Ascending aorta (tissue), 2 donors: ENCODE measurements at regions not wholly inside any gene's neighbourhood (a gene's known extent, or its start where the extent isn't known, plus 50 kb on each side); places are given as distances from the start of the nearest gene placed in this dataset.
"Not testable (repeated sequence)": the region's sequence is repeated elsewhere in the genome, so short reads cannot be mapped to it uniquely, and the experiment has no call there.

Experiments
- DNase-seq, 2 donors: peaks; one replicate each; pipeline ENCODE4 v3.0.0-alpha.2; 2019; ENCODE audit warnings: low spot score in 2 of 2
- H3K27ac ChIP-seq, 2 donors: fragments of 200-600 bp; sonication (generic); one replicate each; pipeline ENCODE4 v1.5.1; 2016 to 2017; ENCODE audit warnings: mild to moderate bottlenecking in 1 of 2
- H3K27me3 ChIP-seq: fragments of 200-600 bp; sonication (generic); one replicate; pipeline ENCODE4 v1.5.1; 2017
- H3K36me3 ChIP-seq, 2 donors: fragments of 200-600 bp; sonication (generic); one replicate each; pipeline ENCODE4 v1.5.1; 2016
- H3K4me1 ChIP-seq, 2 donors: fragments of 200-600 bp; sonication (generic); one replicate each; pipeline ENCODE4 v1.5.1; 2016 to 2017; ENCODE audit warnings: mild to moderate bottlenecking in 1 of 2
- H3K4me3 ChIP-seq, 2 donors: fragments of 200-600 bp; sonication (generic); one replicate each; pipeline ENCODE4 v1.5.1; 2016 to 2017; ENCODE audit warnings: mild to moderate bottlenecking in 1 of 2
- H3K9me3 ChIP-seq, 2 donors: fragments of 200-600 bp; sonication (generic); one replicate each; pipeline ENCODE4 v1.5.1; 2016
- intact Hi-C: fragments of 100-400 bp; cut with DNase I; formaldehyde crosslinking; loops from one replicate; pipeline ENCODE4 v1.15.1; 2023
- TF ChIP-seq, protein P1 (sequence below), 3 experiments: fragments of 200-600 bp in 2 of 3; fragments of 450-650 bp in 1 of 3; sonication (generic) in 2 of 3; IDR thresholded peaks; one replicate each; pipeline ENCODE4 v1.5.1; 2016 to 2019; ENCODE audit warnings: antibody characterized with exemption in 3 of 3, mild to moderate bottlenecking in 1 of 3, moderate library complexity in 1 of 3

DNA sequence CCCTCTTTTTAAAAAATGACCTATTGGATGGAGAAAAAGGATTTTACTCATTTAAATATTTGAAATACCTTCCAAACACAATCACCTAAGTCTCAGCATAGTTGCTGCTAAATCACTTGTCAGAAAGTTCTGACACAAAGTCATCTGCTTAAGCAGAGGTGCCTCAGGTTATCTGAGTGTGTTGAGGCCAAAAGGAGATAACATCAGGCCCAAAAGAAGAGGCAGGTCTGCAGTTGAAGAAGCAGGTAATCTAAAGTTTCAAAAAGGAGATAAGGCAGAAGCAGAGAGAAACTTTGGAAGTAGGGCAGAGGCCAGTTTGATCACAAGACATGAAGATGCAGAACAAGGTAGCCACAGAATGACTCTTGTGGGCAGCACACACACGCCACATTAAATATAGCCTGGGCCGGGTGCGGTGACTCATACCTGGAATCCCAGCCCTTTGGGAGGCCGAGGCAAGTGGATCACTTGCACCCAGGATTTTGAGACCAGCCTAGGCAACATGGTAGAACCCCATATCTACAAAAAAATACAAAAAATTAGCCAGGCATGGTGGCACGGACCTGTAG, 175.7 kb upstream of the API5 start:
- Histone ChIP-seq H3K27ac (no peak overlapping the region), H3K4me3 (no peak overlapping the region), H3K9me3 (no peaks in the 10 kb centered on the region), H3K27me3 (no peaks in the 10 kb centered on the region), H3K4me1 (no peaks in the 10 kb centered on the region), H3K36me3 (no peaks in the 10 kb centered on the region)
- no peak for DNase-seq
- TF ChIP-seq, protein P1, sequence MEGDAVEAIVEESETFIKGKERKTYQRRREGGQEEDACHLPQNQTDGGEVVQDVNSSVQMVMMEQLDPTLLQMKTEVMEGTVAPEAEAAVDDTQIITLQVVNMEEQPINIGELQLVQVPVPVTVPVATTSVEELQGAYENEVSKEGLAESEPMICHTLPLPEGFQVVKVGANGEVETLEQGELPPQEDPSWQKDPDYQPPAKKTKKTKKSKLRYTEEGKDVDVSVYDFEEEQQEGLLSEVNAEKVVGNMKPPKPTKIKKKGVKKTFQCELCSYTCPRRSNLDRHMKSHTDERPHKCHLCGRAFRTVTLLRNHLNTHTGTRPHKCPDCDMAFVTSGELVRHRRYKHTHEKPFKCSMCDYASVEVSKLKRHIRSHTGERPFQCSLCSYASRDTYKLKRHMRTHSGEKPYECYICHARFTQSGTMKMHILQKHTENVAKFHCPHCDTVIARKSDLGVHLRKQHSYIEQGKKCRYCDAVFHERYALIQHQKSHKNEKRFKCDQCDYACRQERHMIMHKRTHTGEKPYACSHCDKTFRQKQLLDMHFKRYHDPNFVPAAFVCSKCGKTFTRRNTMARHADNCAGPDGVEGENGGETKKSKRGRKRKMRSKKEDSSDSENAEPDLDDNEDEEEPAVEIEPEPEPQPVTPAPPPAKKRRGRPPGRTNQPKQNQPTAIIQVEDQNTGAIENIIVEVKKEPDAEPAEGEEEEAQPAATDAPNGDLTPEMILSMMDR (IDR thresholded peaks at IDR 0.05), result no peak
- intact Hi-C loops, result no loop called here

DNA sequence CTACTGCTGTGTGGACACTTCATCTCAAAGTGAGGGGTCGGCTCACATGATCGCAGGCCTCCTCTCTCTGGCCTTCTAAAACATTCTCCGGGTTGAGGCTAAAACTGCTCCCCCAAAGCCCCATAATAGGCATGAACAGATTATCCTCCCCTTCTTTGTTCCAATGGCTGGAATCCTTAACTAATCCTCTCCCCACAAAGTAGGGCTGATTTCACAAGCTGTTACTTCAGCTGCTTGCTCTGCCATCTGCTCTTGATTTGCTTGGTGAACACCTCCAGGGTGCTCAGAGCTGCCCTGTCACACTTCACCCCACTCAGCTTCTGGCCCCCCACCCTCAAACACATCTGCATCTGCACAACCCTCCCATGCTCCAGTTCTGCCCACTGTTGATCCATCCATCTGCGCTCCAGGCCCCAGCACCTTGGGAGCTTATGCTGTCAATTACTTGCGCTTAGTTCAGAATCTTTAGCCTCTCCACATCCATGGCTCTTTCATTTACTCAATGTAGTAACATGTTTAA, 173.1 kb upstream of the API5 start:
- Histone ChIP-seq H3K9me3 (no peaks in the 10 kb centered on the region), H3K27me3 (no peaks in the 10 kb centered on the region), H3K4me3 (no peak overlapping the region), H3K4me1 (no peaks in the 10 kb centered on the region), H3K36me3 (no peaks in the 10 kb centered on the region), H3K27ac (no peak overlapping the region)
- intact Hi-C loops, result no loop called here
- no peak for DNase-seq
- TF ChIP-seq, protein P1 (IDR thresholded peaks at IDR 0.05), result no peak

DNA sequence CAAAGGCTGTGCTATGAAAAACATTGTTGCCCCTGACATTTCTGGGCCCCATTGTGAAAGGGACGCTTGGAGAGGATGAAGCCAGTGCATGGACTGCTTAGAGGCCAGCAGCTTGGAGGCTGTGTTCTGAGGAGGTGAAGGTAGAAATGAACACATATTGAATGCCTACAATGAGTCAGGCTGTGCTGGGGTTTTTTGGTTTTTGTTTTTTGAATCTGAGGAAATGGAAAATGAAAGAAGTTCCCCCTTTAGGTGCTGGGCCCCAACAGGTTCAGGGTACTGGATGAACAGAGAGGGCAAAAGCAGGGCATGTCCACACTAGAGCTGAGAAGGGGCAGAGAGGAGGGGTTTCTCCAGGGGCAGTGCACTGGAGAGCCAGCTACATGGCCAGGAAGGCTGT, 166.1 kb upstream of the API5 start:
- Histone ChIP-seq H3K27me3 (no peaks in the 10 kb centered on the region), H3K4me3 (no peak overlapping the region), H3K36me3 (no peaks in the 10 kb centered on the region), H3K4me1 (no peaks in the 10 kb centered on the region), H3K9me3 (no peaks in the 10 kb centered on the region), H3K27ac (no peak overlapping the region)
- intact Hi-C loops, result no loop called here
- DNase-seq, result no peak
- TF ChIP-seq, protein P1 (IDR thresholded peaks at IDR 0.05), result no peak

DNA sequence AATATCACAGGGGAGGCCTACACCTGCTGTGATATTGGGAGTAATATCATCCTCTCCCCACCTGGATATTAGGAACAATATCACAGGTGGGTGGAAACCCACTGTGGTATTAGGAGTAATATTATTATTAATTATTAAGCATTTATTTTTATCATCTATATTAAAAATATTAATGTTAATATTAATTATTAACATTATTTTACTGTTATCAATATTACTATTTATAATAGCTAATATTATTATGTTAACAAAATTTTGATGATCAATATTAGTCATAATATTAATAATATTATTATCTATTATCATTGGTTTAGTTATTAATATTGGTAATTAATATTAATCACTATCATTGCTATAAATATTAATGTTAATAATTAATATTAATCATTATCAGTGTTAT, 161.1 kb upstream of the API5 start:
- H3K36me3 ChIP-seq, result no peaks in the 10 kb centered on the region
- DNase-seq, result no peak
- no peak overlapping the region for H3K4me3 ChIP-seq
- TF ChIP-seq, protein P1 (IDR thresholded peaks at IDR 0.05), result no peak
- H3K4me1 ChIP-seq, result no peaks in the 10 kb centered on the region
- H3K9me3 ChIP-seq, result no peaks in the 10 kb centered on the region
- no peaks in the 10 kb centered on the region for H3K27me3 ChIP-seq
- H3K27ac ChIP-seq, result no peak overlapping the region
- intact Hi-C loops, result no loop called here

DNA sequence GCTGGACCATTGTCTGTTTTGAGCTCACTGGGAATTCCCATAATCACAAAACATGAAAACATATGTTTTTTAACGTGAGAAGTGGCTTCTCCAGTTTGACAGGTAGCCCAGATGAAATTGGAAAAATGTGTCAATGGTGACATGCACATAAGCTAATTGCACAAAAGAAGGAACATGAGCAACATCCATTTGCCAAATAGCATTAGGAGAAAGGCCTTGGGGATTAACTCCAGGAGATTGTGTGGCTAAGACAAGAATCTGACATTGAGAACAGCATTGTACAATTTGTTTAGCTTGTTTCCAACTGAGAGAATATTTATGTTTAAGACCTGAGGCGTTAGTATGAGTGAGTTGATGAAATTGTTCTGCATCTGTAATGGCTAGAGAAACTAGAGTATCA, 147.0 kb upstream of the API5 start:
- H3K27ac ChIP-seq, result no peak overlapping the region
- intact Hi-C loops, result no loop called here
- no peaks in the 10 kb centered on the region for H3K4me1 ChIP-seq
- no peak overlapping the region for H3K4me3 ChIP-seq
- H3K9me3 ChIP-seq, result no peaks in the 10 kb centered on the region
- no peaks in the 10 kb centered on the region for H3K36me3 ChIP-seq
- TF ChIP-seq, protein P1 (IDR thresholded peaks at IDR 0.05), result no peak
- DNase-seq, result no peak
- H3K27me3 ChIP-seq, result no peaks in the 10 kb centered on the region

DNA sequence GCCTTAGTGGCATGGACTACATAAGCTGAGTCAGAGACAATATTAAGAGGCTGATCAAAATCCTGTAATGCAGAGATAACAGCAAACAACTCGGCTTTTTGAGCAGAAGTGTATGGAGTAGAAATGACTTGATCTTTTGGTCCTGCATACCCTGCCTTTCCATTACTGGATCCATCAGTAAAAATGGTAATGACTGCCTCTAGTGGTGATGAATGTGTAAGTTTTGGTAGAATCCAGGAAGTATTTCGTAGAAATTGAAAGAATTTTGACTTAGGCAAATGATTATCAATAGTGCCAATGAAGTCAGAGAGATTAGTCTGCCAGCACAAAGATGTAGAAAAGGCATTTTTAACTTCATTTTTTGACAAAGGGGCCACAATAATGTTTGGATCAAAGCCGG, 146.4 kb upstream of the API5 start:
- H3K4me1 ChIP-seq, H3K4me3 ChIP-seq, H3K27me3 ChIP-seq, H3K27ac ChIP-seq, DNase-seq, H3K36me3 ChIP-seq, intact Hi-C loops, H3K9me3 ChIP-seq: not testable (repeated sequence)

DNA sequence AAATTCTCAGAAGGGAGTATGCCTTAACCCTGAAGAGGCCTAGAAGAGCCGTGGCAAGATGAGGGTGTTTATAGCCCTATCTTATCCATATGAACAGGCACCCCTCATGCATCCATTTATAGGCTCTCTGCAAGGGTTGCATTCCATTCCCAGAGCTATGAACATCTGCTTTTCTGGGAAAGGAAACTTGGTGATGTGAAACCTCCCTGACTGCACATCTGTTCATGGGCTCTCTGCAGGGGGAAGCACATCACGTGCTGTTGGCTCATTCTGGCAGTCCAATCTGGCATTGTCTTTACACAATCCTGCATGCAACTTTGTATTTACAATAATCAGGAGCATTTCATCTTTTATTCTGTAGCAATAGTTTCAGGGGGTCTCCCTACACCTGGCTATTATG, 143.6 kb upstream of the API5 start:
- H3K4me1 ChIP-seq, H3K36me3 ChIP-seq, intact Hi-C loops, H3K4me3 ChIP-seq, H3K9me3 ChIP-seq, H3K27me3 ChIP-seq, DNase-seq, H3K27ac ChIP-seq: not testable (repeated sequence)
